VCaP (cell line): ENCODE measurements at regions not wholly inside any gene's neighbourhood (a gene's known extent, or its start where the extent isn't known, plus 50 kb on each side); places are given as distances from the start of the nearest gene placed in this dataset.

Experiments used
- H3K27ac ChIP-seq: fragments of 450-650 bp; 2 replicates; pipeline ENCODE4 v1.5.1; 2017
- TF ChIP-seq, protein P1 (sequence below): fragments of 450-650 bp; conservative IDR thresholded peaks from 2 replicates; pipeline ENCODE4 v1.5.1; 2017; ENCODE audit warnings: mild to moderate bottlenecking, moderate library complexity

DNA sequence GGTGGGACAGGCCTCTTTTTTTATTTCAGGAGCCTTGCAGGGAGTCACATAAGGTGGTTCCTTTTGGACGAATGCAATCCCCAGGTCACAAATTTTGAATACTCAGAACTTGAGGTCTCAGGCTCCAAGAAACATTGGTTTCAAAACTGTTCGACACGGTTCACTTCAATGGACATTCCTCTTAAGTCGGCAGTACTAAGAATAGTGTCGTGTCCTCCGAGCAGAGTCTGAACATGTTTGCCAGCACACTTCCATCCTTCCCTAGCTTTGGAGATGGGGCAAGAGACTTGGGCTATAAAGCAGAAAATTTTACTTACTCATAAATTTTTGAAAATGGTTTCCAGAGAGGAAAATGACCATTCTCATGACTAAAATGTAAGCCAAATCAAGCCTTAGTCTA, 265.4 kb downstream of the THBS2 start:
- TF ChIP-seq, protein P1, sequence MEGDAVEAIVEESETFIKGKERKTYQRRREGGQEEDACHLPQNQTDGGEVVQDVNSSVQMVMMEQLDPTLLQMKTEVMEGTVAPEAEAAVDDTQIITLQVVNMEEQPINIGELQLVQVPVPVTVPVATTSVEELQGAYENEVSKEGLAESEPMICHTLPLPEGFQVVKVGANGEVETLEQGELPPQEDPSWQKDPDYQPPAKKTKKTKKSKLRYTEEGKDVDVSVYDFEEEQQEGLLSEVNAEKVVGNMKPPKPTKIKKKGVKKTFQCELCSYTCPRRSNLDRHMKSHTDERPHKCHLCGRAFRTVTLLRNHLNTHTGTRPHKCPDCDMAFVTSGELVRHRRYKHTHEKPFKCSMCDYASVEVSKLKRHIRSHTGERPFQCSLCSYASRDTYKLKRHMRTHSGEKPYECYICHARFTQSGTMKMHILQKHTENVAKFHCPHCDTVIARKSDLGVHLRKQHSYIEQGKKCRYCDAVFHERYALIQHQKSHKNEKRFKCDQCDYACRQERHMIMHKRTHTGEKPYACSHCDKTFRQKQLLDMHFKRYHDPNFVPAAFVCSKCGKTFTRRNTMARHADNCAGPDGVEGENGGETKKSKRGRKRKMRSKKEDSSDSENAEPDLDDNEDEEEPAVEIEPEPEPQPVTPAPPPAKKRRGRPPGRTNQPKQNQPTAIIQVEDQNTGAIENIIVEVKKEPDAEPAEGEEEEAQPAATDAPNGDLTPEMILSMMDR = no peak
- H3K27ac ChIP-seq = no peak overlapping the region

DNA sequence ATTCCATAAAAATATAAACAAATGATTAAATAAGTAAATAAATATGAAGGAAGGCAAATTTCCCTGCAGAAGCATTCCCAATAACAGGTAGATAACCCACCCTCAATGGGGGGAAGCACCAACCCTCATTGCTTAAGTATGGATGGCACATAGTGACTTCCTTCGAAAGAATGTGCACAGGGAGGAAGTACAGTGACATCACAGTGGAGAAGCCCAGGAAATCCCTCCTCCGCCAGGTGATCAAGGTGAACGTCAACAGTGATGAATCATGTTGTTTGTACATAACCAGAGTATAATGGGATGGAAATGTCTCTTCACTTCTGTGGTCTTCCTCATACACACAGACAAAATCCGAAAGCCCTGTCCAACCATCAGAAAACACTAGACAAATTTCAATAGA, 267.9 kb downstream of the THBS2 start:
- TF ChIP-seq, protein P1 = no peak
- no peak overlapping the region for H3K27ac ChIP-seq

DNA sequence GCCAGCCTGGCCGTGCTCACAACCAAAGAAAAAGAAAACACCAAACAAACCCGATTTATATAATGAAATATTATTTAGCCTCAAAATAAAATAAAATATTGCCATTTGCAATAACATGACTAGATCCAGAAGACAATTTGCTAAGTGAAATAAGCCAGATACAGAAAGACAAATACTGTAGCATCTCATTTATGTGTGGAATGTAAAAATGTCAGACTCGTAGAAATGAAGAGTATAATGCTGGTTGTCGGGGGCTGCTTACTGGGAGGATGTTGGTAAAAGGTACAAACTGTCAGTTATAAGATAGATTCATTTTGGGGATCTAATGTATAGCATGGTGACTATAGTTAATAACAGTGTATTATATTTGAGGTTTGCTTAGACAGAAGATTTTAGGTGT, 269.7 kb downstream of the THBS2 start:
- TF ChIP-seq, protein P1 = no peak
- H3K27ac ChIP-seq = no peak overlapping the region

DNA sequence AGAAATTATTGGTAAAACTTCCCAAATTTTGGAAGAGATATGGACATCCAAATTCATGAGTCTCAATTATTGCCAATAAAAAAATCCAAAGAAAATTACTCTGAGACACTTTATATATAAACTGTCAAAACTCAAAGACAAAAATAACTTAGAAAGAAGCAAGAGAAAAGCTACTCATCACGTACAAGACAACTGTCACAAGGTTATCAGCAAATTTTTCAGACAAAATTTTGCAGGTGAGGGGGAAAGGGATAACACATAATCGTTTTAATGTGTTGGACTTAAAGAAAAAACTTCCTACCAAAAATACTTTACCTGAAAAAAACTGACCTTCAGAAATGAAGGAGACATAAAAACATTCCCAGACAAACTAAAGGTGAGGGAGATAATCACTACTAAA, 272.5 kb downstream of the THBS2 start:
- no peak overlapping the region for H3K27ac ChIP-seq
- TF ChIP-seq, protein P1 = no peak

DNA sequence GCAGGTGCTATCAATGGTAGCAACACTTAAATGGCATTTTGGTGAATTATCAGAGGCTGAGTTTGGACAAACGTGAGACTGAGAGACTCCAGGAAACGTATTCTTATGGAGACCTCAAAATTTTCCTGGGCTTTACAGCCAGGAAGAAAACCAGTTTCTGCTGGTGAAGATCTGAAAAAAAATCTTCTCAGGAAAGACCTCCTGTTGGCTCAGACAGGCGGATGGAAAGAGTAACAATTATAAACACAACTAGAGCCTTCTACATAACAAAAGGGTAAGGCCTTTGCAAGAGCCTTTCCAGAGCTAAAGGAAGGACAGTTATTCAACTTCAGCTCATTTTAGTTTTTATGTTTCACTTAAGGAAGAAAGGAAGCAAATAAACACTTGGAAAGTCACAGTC, 274.4 kb downstream of the THBS2 start:
- no peak overlapping the region for H3K27ac ChIP-seq
- TF ChIP-seq, protein P1 = no peak

DNA sequence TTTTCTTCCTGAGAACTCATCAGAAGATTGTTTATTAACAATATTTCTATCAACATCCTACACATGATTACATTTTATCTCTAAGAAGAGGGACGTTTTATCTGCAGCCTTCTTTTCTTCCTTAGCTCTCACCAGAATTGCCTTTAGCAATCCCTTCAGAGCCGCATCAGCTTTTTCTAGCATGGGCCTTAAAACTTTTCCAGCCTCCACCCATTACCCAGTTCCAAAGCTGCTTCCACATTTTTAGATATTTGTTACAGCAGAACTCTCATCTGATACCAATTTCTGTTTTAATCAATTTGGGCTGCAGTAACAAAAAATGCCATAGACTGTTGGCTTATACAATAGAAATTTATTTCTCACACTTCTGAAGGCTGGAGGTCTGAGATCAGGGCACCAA, 281.5 kb downstream of the THBS2 start:
- H3K27ac ChIP-seq = no peak overlapping the region
- TF ChIP-seq, protein P1 = no peak

DNA sequence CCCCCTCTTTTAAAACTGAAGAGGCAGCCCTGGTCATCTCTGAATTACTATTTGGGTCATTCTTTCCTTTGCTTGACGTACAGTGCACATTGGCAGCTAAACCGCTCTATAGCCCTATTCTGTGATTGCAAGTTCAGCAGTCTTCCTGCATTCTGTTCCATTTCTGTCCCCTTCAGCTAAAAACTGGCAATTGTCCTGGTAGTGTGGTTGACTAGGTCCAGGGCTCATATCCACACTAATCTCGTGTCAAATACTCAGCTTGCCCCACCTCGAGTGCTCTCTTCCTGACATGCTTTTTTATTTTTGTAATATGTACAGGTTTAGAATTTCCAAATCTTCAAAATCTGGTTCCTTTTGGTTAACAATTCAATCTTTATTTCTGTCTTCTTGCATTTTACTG, 282.1 kb downstream of the THBS2 start:
- no peak overlapping the region for H3K27ac ChIP-seq
- TF ChIP-seq, protein P1 = no peak

DNA sequence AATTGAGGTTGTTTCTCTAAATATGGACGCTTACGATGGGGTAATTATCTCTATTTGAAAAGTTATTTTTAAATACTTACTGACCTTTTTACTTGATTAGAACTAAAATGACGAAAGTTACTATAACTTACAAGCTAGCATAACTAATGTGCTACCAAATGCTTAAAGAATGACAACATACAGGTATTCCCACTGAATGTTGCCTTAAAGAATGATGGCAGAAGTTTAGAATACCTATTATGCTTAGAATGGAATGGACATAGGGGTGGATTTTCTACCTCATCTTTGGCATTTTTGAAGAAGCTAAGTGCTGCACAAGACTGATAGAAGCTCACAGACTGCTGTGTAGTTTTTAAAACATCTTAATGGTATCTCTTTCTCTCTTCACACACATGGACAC, 284.8 kb downstream of the THBS2 start:
- no peak overlapping the region for H3K27ac ChIP-seq
- TF ChIP-seq, protein P1 = no peak
